ENCODE measurements at regions not wholly inside any gene's neighbourhood (a gene's known extent, or its start where the extent isn't known, plus 50 kb on each side); places are given as distances from the start of the nearest gene placed in this dataset.

GRCh38 chr18:41864216-41864615 is 90.8 kb upstream of the PIK3C3 start:
- TF ChIP-seq HDGF (IDR thresholded peaks at IDR 0.05; ENCODE audit: borderline replicate concordance) = no peak
- no peak for TF ChIP-seq TARDBP (IDR thresholded peaks at IDR 0.05)
- no peak for TF ChIP-seq NFRKB (IDR thresholded peaks at IDR 0.05)
- no peak for TF ChIP-seq SUZ12 (IDR thresholded peaks at IDR 0.05)
- no peak for TF ChIP-seq L3MBTL2 (conservative IDR thresholded peaks at IDR 0.05)
- no peak for TF ChIP-seq BHLHE40 (IDR thresholded peaks at IDR 0.05; ENCODE audit: borderline replicate concordance)
- TF ChIP-seq ZNF384 (IDR thresholded peaks at IDR 0.05) = no peak
- no peak for TF ChIP-seq CTBP1 (IDR thresholded peaks at IDR 0.05; ENCODE audit: borderline replicate concordance)
- TF ChIP-seq FOXK2 (IDR thresholded peaks at IDR 0.05) = no peak
- TF ChIP-seq ELF4 (IDR thresholded peaks at IDR 0.05) = no peak
- no peak for TF ChIP-seq ARNT (IDR thresholded peaks at IDR 0.05)
- no peak for TF ChIP-seq PKNOX1 (IDR thresholded peaks at IDR 0.05)
- no peak for TF ChIP-seq FOXA1 (IDR thresholded peaks at IDR 0.05)
- no peak for TF ChIP-seq FOXM1 (IDR thresholded peaks at IDR 0.05; ENCODE audit: borderline replicate concordance)
- TF ChIP-seq SP1 (IDR thresholded peaks at IDR 0.05) = no peak
- ChIA-PET POLR2A (no interaction called here), CTCF (no interaction called here)
- DNase-seq (ENCODE audit: extremely low spot score) = no peak

GRCh38 chr18:41862921-41863320 is 92.1 kb upstream of the PIK3C3 start:
- CTCF ChIA-PET = no interaction called here
- POLR2A ChIA-PET = no interaction called here
- no peak for TF ChIP-seq L3MBTL2 (conservative IDR thresholded peaks at IDR 0.05)
- no peak for TF ChIP-seq HDGF (IDR thresholded peaks at IDR 0.05; ENCODE audit: borderline replicate concordance)
- no peak for TF ChIP-seq ARNT (IDR thresholded peaks at IDR 0.05)
- TF ChIP-seq FOXM1 (IDR thresholded peaks at IDR 0.05; ENCODE audit: borderline replicate concordance) = no peak
- TF ChIP-seq CTBP1 (IDR thresholded peaks at IDR 0.05; ENCODE audit: borderline replicate concordance) = no peak
- no peak for TF ChIP-seq SP1 (IDR thresholded peaks at IDR 0.05)
- TF ChIP-seq ELF4 (IDR thresholded peaks at IDR 0.05) = no peak
- TF ChIP-seq ZNF384 (IDR thresholded peaks at IDR 0.05) = no peak
- TF ChIP-seq SUZ12 (IDR thresholded peaks at IDR 0.05) = no peak
- no peak for TF ChIP-seq BHLHE40 (IDR thresholded peaks at IDR 0.05; ENCODE audit: borderline replicate concordance)
- no peak for TF ChIP-seq FOXK2 (IDR thresholded peaks at IDR 0.05)
- no peak for TF ChIP-seq FOXA1 (IDR thresholded peaks at IDR 0.05)
- TF ChIP-seq LEF1 (IDR thresholded peaks at IDR 0.05; ENCODE audit: borderline replicate concordance) = no peak
- no peak for TF ChIP-seq TARDBP (IDR thresholded peaks at IDR 0.05)
- TF ChIP-seq PKNOX1 (IDR thresholded peaks at IDR 0.05) = no peak
- TF ChIP-seq NFRKB (IDR thresholded peaks at IDR 0.05) = no peak
- DNase-seq (ENCODE audit: extremely low spot score) = no peak

- POLR2A ChIA-PET = no interaction called here
- DNase-seq (ENCODE audit: extremely low spot score) = no peak
- CTCF ChIA-PET = no interaction called here
- TF ChIP-seq NFRKB (IDR thresholded peaks at IDR 0.05) (no peak), TARDBP (IDR thresholded peaks at IDR 0.05) (no peak), ELF4 (IDR thresholded peaks at IDR 0.05) (no peak), ZNF384 (IDR thresholded peaks at IDR 0.05) (no peak), LEF1 (IDR thresholded peaks at IDR 0.05; ENCODE audit: borderline replicate concordance) (no peak), ARNT (IDR thresholded peaks at IDR 0.05) (no peak)
These were observed 94.0 kb upstream of the PIK3C3 start for GRCh38 chr18:41860987-41861386.

- TF ChIP-seq FOXK2 (IDR thresholded peaks at IDR 0.05) (no peak), TARDBP (IDR thresholded peaks at IDR 0.05) (no peak), FOXA1 (IDR thresholded peaks at IDR 0.05) (no peak), BHLHE40 (IDR thresholded peaks at IDR 0.05; ENCODE audit: borderline replicate concordance) (no peak), LEF1 (IDR thresholded peaks at IDR 0.05; ENCODE audit: borderline replicate concordance) (no peak), FOXM1 (IDR thresholded peaks at IDR 0.05; ENCODE audit: borderline replicate concordance) (no peak), ELF4 (IDR thresholded peaks at IDR 0.05) (no peak), PKNOX1 (IDR thresholded peaks at IDR 0.05) (no peak), CTBP1 (IDR thresholded peaks at IDR 0.05; ENCODE audit: borderline replicate concordance) (no peak), ARNT (IDR thresholded peaks at IDR 0.05) (no peak), SP1 (IDR thresholded peaks at IDR 0.05) (no peak), L3MBTL2 (conservative IDR thresholded peaks at IDR 0.05) (no peak), ZNF384 (IDR thresholded peaks at IDR 0.05) (no peak), HDGF (IDR thresholded peaks at IDR 0.05; ENCODE audit: borderline replicate concordance) (no peak), SUZ12 (IDR thresholded peaks at IDR 0.05) (no peak), NFRKB (IDR thresholded peaks at IDR 0.05) (no peak)
- CTCF ChIA-PET = no interaction called here
- POLR2A ChIA-PET = no interaction called here
- DNase-seq (ENCODE audit: extremely low spot score) = no peak
These were observed 96.1 kb upstream of the PIK3C3 start for GRCh38 chr18:41858761-41859555.

- CTCF ChIA-PET = no interaction called here
- DNase-seq (ENCODE audit: extremely low spot score) = no peak
- TF ChIP-seq TARDBP (IDR thresholded peaks at IDR 0.05) (no peak), BHLHE40 (IDR thresholded peaks at IDR 0.05; ENCODE audit: borderline replicate concordance) (no peak), FOXK2 (IDR thresholded peaks at IDR 0.05) (no peak), FOXM1 (IDR thresholded peaks at IDR 0.05; ENCODE audit: borderline replicate concordance) (no peak), ELF4 (IDR thresholded peaks at IDR 0.05) (no peak), LEF1 (IDR thresholded peaks at IDR 0.05; ENCODE audit: borderline replicate concordance) (no peak), SP1 (IDR thresholded peaks at IDR 0.05) (no peak), SUZ12 (IDR thresholded peaks at IDR 0.05) (no peak), ARNT (IDR thresholded peaks at IDR 0.05) (no peak), NFRKB (IDR thresholded peaks at IDR 0.05) (no peak), HDGF (IDR thresholded peaks at IDR 0.05; ENCODE audit: borderline replicate concordance) (no peak), CTBP1 (IDR thresholded peaks at IDR 0.05; ENCODE audit: borderline replicate concordance) (no peak), FOXA1 (IDR thresholded peaks at IDR 0.05) (no peak), L3MBTL2 (conservative IDR thresholded peaks at IDR 0.05) (no peak), PKNOX1 (IDR thresholded peaks at IDR 0.05) (no peak), ZNF384 (IDR thresholded peaks at IDR 0.05) (no peak)
- POLR2A ChIA-PET = no interaction called here
These were observed 101.8 kb upstream of the PIK3C3 start for GRCh38 chr18:41853280-41853679.

Measured in HEK293T (cell line).